DMS153 treated with DMSO at 0.1 percent for 48 hours (cell line): ENCODE measurements at regions not wholly inside any gene's neighbourhood (a gene's known extent, or its start where the extent isn't known, plus 50 kb on each side); places are given as distances from the start of the nearest gene placed in this dataset.
A peak's percentile ranks its signal among the peaks of the same experiment; 100 is the strongest.

Experiments
- DNase-seq: peaks from one replicate; lab custom pipeline; 2025; ENCODE audit not compliant: unreplicated experiment; lab: John Stamatoyannopoulos, UW

DNA sequence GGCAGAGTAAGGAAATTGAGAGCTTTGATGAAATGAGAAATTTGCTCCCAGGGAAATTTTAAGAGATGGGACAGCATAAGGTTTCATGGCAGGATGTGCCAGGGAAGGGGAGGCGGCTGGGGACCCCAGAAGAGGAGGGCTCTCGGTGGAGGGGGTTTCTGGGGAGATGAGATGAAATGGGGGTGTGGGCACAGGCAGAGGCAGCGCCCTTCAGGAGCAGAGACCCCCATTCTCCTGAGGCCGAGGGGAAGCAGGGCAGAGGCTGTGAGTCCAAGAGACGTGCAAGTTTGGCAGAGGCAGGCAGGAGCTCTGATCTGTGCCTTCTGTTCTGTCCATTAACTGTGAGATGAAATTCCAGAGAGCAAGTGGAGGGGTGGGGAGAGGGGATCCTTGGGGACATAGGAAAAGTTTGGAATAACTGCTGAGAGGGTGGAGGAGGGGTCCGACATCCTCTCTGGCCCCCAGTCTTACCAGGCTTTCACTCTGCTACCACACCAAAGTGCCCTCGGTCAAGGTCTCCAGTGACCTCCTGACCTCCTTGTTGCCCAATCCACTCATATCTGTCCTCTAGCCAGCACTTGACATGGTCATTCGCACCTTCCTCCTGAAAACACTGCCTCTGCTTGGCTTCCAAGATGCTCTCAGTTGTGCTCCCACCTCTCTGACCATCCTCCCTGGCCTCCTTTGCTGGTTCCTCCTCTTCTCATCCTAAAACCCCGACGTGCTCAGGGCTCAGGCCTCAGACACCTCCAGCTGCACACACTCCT lies 108.1 kb upstream of the MVB12B start:
- DNase-seq = no peak

- DNase-seq = no peak
These were observed 107.5 kb upstream of the MVB12B start for GRCh38 chr9:126219166-126219565.

DNA sequence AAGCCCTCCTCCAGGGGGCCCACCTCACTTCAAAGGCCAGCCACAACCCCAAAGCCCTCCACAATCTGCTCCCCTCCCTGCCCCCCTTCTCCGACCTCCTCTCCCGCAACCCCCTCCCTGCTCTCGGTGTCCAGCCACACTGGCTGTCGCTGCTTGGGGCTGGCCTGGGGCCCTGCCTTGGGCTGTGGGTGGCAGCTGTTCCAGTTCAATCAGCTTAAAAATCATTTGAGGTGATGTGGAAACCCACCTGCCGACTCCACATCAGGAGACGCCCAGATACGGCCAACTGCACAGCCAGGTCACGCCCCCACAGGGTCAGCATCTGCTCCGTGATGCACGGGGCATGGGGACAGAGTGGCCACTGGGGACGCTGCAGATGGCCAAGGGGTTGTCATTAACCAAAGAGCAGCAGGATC lies 107.0 kb upstream of the MVB12B start:
- DNase-seq = no peak

DNA sequence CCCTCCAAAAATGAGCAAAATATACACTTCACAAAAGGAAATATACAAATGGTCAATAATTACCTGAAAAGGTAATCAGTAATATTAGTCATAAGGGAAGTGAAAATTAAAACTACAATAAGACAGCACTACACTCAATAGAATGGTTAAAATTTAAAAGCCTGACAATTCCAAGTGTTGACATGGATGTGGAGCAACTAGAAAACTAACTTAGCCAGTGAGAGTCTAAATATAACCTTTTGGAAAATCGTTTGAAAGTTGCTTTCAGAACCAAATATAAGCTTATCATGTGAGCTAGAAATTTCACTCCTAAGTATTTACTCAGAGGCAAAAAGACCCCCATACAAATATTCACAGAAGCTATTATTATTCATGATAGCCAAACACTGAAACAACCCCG lies 105.1 kb upstream of the MVB12B start:
- no peak for DNase-seq

GRCh38 chr9:126222363-126222834 lies 104.2 kb upstream of the MVB12B start:
- no peak for DNase-seq

GRCh38 chr9:126222835-126223431 lies 103.7 kb upstream of the MVB12B start:
- no peak for DNase-seq

GRCh38 chr9:126223798-126224531 lies 102.7 kb upstream of the MVB12B start:
- DNase-seq = no peak

DNA sequence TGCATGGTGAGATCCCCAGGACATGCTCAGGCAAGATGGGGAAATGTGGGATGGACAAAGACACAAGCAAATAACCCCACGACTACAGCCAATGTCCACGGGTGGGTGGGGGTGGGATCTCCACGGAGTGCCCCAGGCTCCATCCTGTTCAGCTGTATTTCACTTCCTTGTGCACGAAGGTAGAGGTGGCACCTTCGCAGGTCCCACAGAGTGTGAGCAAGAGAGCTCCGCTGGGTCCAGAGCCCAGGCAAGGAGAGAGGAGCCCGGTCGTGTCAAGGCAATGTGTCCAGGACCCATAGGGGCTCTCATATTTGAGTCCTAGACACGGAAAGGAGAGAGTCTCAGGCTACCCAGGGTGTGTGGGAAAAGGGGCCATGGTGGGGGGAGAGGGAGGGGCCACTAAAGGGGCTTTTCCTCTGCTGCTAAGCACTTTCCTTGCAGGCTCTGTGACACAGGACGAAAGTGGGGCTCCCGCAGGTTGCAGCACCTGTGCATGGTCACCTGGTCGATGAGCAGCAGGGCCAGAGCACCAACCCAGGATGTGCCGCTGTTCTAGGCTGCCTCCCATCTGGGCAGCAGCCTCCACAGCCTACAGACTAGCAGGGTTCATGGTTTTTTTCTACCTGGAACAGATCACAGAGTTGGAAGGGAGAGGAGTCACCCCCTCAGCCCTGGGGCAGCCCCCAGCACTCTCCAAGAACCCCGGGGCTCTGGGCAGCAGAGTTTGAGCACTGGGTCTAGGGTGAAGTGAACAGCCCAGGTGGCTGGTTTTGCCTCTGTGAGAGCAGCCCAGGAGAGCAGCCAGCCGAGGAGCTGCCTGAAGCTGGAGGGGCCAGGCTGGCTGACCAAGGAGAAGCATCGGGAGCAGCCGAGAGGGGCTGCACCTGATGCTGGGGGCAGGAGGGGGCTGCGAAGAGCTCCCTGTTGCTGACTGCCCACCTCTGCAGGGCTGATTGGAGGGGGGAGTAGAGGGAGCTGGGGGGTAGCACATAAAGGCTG lies 100.7 kb upstream of the MVB12B start:
- DNase-seq = no peak

- no peak for DNase-seq
These were observed 99.4 kb upstream of the MVB12B start for GRCh38 chr9:126226991-126227936.

- DNase-seq = no peak
These were observed 98.4 kb upstream of the MVB12B start for GRCh38 chr9:126228111-126228780.

GRCh38 chr9:126228781-126229444 lies 97.7 kb upstream of the MVB12B start:
- DNase-seq = peak; percentile 48

DNA sequence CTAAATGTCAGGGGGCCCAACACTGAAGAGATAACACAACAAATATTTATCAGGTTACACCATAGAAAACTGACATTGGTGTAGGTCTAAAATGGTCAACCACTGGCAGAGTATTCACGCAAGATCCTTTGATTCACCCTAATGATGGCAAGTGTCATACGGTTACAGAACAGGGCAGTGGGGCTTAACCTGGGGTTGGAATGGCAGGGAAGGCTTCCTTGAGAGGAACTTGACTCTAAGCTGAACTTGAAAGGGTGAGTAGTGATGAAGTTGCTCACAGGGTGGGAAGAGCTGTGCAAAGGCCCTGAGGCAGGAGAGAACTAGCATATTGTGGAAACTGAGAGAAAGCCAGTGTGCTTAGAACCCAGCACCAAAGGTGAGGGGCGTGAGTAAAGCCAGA lies 97.1 kb upstream of the MVB12B start:
- DNase-seq = no peak

DNA sequence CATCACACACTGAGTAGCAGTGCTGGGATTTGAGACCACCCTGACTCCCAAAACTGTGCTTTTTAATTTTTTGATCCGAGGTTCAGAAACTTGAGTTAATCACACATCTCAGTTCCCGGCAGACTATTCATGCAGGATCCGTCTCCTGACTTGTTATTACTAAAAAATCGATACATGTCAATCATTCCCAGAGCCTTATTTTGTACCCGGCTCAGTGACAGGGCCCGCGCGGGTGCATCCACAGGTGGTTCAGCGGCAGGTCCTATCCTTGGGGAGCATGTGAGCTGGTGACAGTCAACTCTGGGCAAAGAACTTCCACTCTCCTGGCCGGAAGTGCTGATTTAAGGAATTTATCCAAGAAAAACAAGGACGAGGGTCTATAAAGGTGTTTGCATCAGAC lies 95.9 kb upstream of the MVB12B start:
- DNase-seq = no peak

DNA sequence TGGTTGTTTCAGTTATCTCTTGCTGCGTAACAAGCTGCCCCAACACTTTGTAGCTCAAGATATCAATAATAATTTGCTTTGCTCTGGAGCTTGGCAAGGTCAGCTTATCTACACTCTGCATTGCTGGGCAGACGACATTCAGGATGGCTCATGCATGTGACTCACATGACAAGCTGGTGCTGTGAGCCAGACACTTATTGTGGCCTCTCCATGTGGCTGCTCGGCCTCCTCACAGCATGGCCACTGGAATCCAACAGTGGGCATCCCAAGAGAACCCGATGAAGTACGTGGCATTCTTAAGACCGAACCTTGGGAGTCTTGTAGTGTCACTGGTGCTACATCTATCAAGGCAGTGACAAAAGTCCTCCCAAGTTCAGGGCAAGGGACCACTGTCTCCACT lies 94.2 kb upstream of the MVB12B start:
- no peak for DNase-seq

DNA sequence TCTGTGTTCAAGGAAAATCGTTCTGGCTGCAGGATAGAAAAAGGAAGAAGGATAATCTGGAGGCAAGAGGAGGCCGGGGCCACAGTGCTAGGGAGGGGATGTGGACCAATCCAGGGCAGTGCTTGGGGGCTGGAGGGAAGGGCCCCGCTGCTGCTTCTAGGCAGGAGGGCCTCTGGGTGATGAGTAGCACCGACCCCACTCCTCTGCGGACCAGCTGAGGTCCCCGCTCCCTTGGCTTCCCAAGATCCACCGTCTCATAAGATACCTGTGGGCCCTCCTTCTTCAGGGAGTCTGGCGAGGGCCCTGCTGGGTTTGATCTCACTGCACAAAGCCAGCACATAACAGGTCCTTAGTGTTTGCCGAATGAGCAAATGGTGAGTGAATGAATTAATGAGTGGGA lies 93.5 kb upstream of the MVB12B start:
- DNase-seq = no peak

DNA sequence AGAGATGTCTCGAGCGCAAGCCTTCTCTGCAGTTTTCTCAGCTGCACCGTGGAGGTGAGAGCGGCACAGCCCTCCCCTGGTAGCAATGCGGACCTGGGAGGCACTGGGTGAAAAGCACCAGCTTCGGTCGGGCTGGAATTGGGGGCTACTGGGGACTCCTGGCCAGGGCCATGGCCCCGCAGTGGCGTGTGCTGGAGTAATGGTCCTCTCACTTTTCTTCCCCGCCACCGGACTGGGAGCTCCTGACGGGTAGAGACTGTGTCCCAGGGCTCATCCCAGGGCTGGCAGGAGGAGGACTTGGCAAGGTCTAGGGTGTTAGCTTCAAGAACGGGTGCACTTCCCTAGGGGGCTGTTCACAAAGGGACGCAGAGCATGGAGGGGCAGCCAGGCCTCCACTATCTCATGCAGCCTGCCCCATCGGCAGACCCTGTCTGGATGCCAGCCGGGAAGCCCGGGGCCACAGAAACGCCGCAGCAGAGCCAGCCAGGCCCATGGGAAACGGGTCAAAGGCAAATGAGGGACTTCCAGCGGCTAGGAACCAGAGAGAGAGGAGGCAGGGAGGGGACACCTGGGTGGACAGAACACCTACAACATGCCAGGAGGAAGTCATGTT lies 92.6 kb upstream of the MVB12B start:
- DNase-seq = no peak

DNA sequence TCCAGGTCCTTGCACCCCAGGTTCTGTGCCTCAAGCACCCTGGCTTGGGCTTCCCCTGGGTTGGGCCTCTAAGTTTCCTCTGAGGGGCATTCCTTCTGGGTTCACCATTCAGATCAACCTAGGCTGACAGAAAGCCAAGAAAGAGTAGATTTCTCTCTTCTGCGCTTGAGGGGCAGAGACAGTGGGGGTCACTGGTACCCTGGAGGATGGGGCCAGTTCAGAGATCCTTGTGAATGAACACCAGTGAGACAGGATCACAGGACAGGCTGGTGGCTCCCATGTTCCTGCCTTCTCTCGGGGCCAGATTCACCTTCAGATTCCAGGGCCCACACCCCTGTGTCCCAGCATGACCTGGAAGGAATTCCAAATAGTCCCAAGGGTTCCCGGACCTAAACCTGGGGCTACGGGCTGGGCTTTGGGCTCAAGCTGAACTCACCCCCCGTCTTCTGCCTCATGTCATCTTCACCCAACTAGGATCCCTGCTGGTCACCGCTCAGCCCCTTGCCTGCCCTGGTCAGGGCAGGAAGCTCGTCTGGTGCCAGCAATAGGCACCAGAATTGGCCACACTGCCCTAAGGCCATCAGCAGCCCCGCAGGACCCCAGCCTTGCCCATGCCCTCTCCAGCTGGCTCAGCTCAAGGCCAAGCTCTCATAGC lies 91.8 kb upstream of the MVB12B start:
- DNase-seq = no peak
